Peyer's patch (tissue), 4 donors: ENCODE measurements at regions not wholly inside any gene's neighbourhood (a gene's known extent, or its start where the extent isn't known, plus 50 kb on each side); places are given as distances from the start of the nearest gene placed in this dataset.

Experiments used
- POLR2A ChIP-seq, 2 donors: fragments of 450-650 bp; IDR thresholded peaks; one replicate each; pipeline ENCODE4 v1.5.1; 2017; ENCODE audit warnings: antibody characterized with exemption in 2 of 2, mild to moderate bottlenecking in 2 of 2, moderate library complexity in 2 of 2
- TF ChIP-seq, protein P1 (sequence below), 6 experiments: fragments of 450-650 bp in 4 of 6; fragments of 200-600 bp in 2 of 6; sonication (generic) in 1 of 6; IDR thresholded peaks; one replicate each; pipeline ENCODE4 v1.5.1; 2017 to 2019; ENCODE audit warnings: antibody characterized with exemption in 6 of 6, mild to moderate bottlenecking in 3 of 6, moderate library complexity in 1 of 6

DNA sequence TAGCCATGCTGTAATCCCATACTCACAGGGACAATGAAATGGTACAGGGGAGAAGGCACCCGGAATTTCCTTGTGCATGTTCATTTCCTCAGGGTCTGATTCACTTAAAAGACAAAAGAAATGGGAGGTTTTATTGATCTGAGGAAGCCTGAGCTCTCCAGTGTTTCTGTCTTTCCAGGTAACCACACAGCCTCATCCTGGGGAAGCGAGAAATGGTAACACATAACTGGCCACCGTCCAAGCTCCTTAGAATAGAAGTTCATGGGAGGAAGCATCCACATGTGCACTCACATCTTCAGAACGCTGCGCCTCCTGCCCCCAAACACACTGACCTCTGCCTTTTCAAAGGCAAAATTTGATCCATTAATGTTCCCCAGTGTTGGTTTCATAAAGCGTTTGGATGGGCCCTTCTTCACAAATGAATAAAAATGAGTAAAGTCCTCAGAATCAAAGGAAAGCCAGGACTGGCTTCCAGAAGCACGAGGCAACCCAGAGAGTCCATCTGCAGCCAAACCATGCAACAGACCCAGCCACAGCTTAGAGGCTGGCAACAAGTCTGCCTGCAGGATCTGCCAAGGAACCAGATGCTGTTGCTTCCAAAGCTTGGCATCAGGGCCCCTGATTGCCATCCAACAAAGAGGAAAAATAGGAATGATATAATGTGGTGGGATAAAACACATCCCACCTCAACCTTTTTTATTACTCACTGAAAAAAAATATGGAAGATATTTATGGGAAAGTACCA is 120.3 kb downstream of the ZBTB18 start:
- TF ChIP-seq, protein P1, sequence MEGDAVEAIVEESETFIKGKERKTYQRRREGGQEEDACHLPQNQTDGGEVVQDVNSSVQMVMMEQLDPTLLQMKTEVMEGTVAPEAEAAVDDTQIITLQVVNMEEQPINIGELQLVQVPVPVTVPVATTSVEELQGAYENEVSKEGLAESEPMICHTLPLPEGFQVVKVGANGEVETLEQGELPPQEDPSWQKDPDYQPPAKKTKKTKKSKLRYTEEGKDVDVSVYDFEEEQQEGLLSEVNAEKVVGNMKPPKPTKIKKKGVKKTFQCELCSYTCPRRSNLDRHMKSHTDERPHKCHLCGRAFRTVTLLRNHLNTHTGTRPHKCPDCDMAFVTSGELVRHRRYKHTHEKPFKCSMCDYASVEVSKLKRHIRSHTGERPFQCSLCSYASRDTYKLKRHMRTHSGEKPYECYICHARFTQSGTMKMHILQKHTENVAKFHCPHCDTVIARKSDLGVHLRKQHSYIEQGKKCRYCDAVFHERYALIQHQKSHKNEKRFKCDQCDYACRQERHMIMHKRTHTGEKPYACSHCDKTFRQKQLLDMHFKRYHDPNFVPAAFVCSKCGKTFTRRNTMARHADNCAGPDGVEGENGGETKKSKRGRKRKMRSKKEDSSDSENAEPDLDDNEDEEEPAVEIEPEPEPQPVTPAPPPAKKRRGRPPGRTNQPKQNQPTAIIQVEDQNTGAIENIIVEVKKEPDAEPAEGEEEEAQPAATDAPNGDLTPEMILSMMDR (IDR thresholded peaks at IDR 0.05), result no peak
- TF ChIP-seq POLR2A (IDR thresholded peaks at IDR 0.05), result no peak
